ENCODE measurements at regions not wholly inside any gene's neighbourhood (a gene's known extent, or its start where the extent isn't known, plus 50 kb on each side); places are given as distances from the start of the nearest gene placed in this dataset.

- Mint-ChIP-seq H3K27ac (no peak overlapping the region), H3K9me3 (ENCODE audit: low read depth) (no peaks in the 10 kb centered on the region), H3K4me1 (ENCODE audit: low read depth) (no peaks in the 10 kb centered on the region)
These were observed 318.2 kb downstream of the CXCL12 start for GRCh38 chr10:44066527-44067255.

GRCh38 chr10:44065788-44066526 is 318.9 kb downstream of the CXCL12 start:
- Mint-ChIP-seq H3K4me3 (ENCODE audit: low read depth) (no peak overlapping the region), H3K27ac (no peak overlapping the region), H3K36me3 (ENCODE audit: insufficient read depth) (no peaks in the 10 kb centered on the region), H3K9me3 (ENCODE audit: low read depth) (no peaks in the 10 kb centered on the region), H3K27me3 (peaks cover 18% of the 10 kb centered on the region), H3K4me1 (ENCODE audit: low read depth) (no peaks in the 10 kb centered on the region)
- DNase-seq (ENCODE audit: low spot score, unreplicated experiment): no peak
- TF ChIP-seq CTCF (IDR thresholded peaks at IDR 0.05; ENCODE audit: unreplicated experiment): no peak

More at GRCh38 chr10:44066527-44067255, 318.2 kb downstream of the CXCL12 start:
- H3K36me3 Mint-ChIP-seq (ENCODE audit: insufficient read depth): no peaks in the 10 kb centered on the region
- no peak for TF ChIP-seq CTCF (IDR thresholded peaks at IDR 0.05; ENCODE audit: unreplicated experiment)
- peaks cover 12% of the 10 kb centered on the region for H3K27me3 Mint-ChIP-seq
- DNase-seq (ENCODE audit: low spot score, unreplicated experiment): no peak
- no peak overlapping the region for H3K4me3 Mint-ChIP-seq (ENCODE audit: low read depth)

DNA sequence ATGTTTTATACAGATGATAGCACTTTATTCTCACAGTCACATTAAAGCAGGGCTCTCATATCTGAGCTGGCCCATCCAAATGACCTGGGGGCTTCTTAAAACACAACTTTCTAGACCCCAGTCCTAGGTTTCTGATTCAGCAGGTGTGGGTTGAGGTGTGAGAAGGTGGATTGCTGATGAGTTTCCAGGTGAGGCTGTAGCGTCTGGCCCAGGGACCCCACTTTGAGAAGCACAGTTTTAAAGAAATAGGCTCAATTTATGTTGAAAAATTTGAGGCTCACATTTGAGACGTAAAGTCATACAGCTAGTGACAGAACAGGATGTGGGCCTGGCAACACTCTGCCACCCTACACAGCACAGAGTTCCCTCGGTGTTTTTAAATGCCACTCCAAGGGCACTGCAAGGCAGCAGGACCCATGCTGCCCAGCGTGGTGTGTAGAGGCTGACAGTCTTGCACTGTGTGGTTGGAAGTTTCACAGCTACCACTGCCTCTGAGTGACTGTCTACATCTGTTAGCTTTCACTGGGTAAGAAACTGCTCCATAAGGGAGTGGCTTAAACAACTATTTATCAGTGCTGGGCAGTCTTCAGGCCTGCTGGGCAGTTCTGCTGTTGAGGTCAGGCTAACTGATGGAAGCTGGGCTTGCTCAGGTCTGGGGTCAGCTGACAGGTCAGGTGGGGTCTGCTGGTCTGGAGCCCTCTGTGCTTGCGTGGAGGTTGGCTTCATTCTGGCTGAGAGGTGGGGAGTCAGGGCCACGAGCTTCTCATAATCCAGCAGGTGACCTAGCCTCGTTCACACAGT is 319.7 kb downstream of the CXCL12 start:
- H3K27ac Mint-ChIP-seq: no peak overlapping the region
- H3K27me3 Mint-ChIP-seq: peaks cover 21% of the 10 kb centered on the region
- no peak for DNase-seq (ENCODE audit: low spot score, unreplicated experiment)
- no peak overlapping the region for H3K4me3 Mint-ChIP-seq (ENCODE audit: low read depth)
- no peak for TF ChIP-seq CTCF (IDR thresholded peaks at IDR 0.05; ENCODE audit: unreplicated experiment)
- no peaks in the 10 kb centered on the region for H3K36me3 Mint-ChIP-seq (ENCODE audit: insufficient read depth)
- peaks cover 2% of the 10 kb centered on the region for H3K4me1 Mint-ChIP-seq (ENCODE audit: low read depth)
- H3K9me3 Mint-ChIP-seq (ENCODE audit: low read depth): no peaks in the 10 kb centered on the region

- no peak for DNase-seq (ENCODE audit: low spot score, unreplicated experiment)
- H3K27ac Mint-ChIP-seq: peak overlapping the region; percentile 78
These were observed 320.6 kb downstream of the CXCL12 start for GRCh38 chr10:44064317-44064716.

More at GRCh38 chr10:44064317-44064716, 320.6 kb downstream of the CXCL12 start:
- no peak for TF ChIP-seq CTCF (IDR thresholded peaks at IDR 0.05; ENCODE audit: unreplicated experiment)
- Mint-ChIP-seq H3K27me3 (peaks cover 21% of the 10 kb centered on the region), H3K36me3 (ENCODE audit: insufficient read depth) (no peaks in the 10 kb centered on the region), H3K9me3 (ENCODE audit: low read depth) (no peaks in the 10 kb centered on the region), H3K4me3 (ENCODE audit: low read depth) (no peak overlapping the region), H3K4me1 (ENCODE audit: low read depth) (peaks cover 6% of the 10 kb centered on the region)
